HG03520 (cell line): ENCODE measurements at regions not wholly inside any gene's neighbourhood (a gene's known extent, or its start where the extent isn't known, plus 50 kb on each side); places are given as distances from the start of the nearest gene placed in this dataset.
"Not testable (repeated sequence)": the region's sequence is repeated elsewhere in the genome, so short reads cannot be mapped to it uniquely, and the experiment has no call there.

Experiments
- ATAC-seq: cut with Tn5 transposase; IDR thresholded peaks from one replicate; pipeline ENCODE4 v1.9.1; 2021; ENCODE audit warnings: mild to moderate bottlenecking, moderate library complexity; ENCODE audit not compliant: unreplicated experiment

- peak; percentile 31 for ATAC-seq
Observed at GRCh38 chr11:37502202-37502601, 904.2 kb upstream of the RAG2 start.

DNA sequence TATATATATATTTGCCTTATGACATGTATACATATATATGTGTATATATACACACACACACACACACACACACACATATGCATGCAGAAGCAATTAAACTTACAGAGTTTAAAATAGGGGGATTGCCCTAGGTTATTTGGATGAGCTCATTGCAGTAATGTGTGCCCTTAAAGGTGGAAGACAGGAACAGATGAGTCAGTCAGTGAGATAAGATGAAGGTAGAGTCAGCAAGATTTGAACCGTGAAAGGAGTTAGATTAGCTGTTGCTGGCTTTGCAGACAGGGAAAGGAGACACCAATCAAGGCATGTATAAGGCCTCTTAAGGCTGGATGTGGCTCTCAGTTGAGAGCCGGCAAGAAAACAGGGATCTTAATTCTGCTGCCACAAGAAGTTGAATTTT is 902.4 kb upstream of the RAG2 start:
- ATAC-seq: no peak

DNA sequence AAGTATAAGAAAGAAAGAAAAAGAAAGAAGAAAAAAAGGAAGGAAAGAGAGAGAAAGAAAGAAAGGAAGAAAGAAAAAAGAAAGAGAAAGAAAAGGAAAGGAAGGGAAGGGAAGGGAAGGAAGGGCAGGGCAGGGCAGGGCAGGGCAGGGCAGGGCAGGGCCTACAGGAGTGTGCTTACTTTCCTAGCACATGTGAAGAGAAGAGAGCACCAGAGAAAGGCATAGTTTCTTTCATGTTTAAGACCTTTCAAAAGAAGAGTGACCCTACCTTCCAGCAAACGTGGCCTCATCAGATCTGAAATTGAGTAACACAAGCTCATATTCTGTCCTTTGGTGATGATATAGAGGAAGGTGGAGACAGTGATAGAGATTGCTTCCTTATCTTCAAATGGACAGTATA is 899.3 kb upstream of the RAG2 start:
- no peak for ATAC-seq

DNA sequence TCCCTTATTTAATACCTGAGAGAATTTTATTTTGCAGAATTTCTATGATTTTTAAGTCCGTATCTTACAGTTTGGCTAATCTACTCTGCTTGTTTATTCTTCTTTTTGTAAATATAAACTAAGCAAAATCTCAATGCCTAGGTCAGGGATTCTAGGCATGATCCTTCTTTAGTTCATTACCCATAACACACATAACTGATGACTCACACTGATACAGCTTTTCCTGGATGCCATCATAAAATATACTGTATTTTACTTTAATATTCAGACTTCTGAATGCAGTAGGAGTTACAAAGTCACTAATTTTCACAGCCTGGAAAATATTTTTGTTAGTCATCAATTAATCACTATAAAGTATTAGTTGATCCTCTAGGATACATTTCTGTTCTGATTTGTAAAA is 898.2 kb upstream of the RAG2 start:
- no peak for ATAC-seq

- no peak for ATAC-seq
Observed at GRCh38 chr11:37484298-37484697, 886.3 kb upstream of the RAG2 start.

- ATAC-seq: no peak
Observed at GRCh38 chr11:37483761-37484160, 885.7 kb upstream of the RAG2 start.

DNA sequence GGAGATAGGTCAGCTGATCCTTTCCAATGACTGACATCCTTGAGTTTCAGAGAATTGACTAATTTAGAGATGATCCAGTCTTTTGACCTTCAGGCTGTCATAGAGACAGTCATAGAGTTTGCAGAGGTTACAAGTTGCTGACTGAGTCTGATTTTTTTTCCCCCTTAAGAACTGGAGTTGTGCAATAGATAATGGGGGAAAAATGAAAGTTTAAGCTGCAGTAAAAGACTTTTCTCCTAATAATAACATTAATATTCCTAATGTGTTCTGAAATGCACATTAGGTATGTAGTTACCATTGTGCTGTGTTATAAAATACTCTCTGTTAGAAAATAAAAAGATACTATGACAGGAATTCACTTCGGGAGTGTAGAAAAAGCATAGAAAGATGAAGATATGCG is 876.9 kb upstream of the RAG2 start:
- ATAC-seq: no peak

- no peak for ATAC-seq
Observed at GRCh38 chr11:37468344-37468743, 870.3 kb upstream of the RAG2 start.

DNA sequence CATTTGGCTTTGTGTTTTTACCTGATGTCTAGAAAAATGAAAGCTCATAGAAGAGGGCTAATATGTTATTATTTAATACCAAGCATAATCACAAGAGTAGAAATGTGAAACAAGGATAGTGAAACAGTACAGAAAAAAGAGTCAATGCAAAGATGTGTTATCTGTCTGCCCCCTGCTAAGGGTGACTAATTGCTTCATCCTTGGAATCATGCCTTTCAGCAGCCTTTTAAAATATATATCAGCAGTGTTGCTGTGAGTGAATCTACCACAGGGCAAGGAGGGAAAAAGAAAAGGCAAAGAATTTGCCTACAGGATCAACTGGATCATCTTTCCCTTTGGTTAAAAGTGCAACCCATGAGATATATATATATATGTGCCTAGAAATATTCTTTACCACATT is 867.2 kb upstream of the RAG2 start:
- ATAC-seq: no peak

GRCh38 chr11:37459456-37459855 is 861.4 kb upstream of the RAG2 start:
- ATAC-seq: no peak

DNA sequence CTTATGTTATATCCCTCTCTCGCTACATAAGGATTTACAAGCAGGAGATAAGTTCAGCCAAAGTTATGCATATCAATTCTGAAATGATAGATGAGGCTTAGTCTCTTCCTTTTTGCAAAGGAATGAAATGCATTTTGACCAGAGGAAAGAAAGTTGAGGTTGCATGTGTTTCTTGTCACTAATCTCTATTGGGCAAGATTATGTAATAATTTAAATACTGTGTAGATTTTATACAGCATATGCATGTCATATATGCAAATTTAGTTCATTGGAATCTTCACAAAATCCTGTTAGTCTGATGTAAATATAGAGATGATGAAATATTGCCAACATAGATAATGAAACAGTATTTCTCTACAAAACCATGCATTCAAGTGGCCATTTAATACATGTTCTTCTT is 858.7 kb upstream of the RAG2 start:
- ATAC-seq: no peak

GRCh38 chr11:37451903-37452302 is 853.9 kb upstream of the RAG2 start:
- ATAC-seq: no peak

- ATAC-seq: peak; percentile 80
Observed at GRCh38 chr11:37450613-37451012, 852.6 kb upstream of the RAG2 start.

DNA sequence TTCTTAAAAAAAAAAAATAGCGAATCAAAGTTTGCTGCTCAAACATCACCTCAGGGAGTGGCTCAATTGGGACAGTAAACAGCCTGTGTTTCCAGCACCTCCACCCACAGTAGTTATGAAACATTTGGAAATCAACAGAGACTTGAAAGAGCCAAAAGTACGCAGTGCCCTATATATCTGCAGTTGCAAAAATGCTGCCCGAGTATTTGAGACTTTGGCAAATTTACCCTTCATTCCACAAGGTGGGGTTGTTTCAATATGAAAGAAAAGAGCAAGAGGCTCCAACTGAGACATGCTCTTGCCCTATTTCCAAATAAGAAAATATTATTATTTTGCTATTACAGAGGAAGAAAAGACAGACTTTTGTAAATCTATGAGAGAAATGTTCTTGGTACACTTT is 851.1 kb upstream of the RAG2 start:
- ATAC-seq: no peak

DNA sequence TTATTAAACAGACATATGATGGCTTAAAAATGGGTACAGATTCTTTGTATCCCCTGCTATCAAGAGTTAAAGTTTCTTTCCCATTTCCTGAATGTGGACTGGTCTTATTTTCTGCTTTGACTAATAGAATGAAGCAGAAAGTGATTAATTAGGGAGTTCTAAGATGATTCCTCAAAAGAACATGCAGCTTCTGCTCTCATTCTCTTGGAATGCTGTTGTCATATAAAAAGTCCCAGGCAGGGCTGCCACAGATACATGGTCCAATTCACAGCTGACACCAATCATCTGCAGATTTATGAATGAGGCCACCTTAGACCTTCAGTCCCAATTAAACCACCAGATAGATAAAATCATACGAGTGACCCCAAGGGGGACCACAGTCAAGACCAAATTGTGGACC is 844.5 kb upstream of the RAG2 start:
- no peak for ATAC-seq

DNA sequence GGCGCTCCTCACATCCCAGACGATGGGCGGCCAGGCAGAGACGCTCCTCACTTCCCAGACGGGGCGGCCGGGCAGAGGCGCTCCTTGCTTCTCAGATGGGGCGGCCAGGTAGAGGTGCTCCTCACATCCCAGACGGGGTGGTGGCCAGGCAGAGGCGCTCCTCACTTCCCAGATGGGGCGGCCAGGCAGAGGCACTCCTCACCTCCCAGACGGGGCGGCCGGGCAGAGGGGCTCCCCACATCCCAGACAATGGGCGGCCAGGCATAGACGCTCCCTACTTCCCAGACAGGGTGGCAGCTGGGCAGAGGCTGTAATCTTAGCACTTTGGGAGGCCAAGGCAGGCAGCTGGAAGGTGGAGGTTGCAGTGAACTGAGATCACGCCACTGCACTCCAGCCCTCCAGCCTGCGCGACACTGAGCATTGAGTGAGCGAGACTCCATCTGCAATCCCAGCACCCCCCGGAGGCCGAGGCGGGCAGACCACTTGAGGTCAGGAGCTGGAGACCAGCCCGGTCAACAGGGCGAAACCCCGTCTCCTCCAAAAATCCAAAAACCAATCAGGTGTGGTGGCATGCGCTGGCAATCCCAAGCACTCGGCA is 833.7 kb upstream of the RAG2 start:
- not testable (repeated sequence) for ATAC-seq

DNA sequence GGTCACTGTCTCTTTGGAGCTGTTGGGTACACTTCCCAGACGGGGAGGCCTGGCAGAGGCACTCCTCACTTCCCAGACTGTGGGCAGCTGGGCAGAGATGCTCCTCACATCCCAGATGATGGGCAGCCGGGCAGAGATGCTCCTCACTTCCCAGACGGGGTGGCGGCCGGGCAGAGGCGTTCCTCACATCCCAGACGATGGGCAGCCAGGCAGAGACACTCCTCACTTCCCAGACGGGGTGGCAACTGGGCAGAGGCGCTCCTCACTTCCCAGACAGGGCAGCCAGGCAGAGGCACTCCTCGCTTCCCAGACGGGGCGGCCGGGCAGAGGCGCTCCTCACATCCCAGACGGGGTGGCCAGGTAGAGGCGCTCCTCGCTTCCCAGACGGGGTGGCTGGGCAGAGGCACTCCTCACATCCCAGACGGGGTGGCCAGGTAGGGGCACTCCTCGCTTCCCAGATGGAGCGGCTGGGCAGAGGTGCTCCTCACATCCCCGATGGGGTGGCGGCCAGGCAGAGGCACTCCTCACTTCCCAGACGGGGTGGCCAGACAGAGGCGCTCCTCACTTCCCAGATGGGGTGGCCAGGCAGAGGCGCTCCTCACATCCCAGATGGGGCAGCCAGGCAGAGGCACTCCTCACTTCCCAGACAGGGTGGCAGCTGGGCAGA is 833.1 kb upstream of the RAG2 start:
- not testable (repeated sequence) for ATAC-seq

GRCh38 chr11:37422511-37422910 is 824.5 kb upstream of the RAG2 start:
- no peak for ATAC-seq

- ATAC-seq: no peak
Observed at GRCh38 chr11:37411289-37411688, 813.3 kb upstream of the RAG2 start.

DNA sequence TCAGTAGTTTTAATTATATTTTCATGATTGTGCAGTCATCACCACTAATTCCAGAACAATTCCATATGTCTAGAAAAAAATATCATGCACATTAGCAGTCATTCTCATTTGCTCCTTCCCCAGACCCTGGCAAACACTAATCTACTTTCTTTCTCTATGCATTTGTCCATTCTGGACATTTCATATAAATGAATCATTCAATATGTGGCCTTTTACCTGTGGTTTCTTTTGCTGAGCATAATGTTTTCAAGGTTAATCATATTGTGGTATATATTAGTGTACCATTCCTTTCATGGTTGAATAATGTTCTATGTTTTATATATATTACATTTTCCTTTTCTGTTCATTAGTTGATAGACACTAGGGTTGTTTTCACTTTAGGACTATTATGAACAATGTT is 811.1 kb upstream of the RAG2 start:
- ATAC-seq: no peak

- ATAC-seq: no peak
Observed at GRCh38 chr11:37407461-37407860, 809.4 kb upstream of the RAG2 start.

GRCh38 chr11:37406651-37407050 is 808.6 kb upstream of the RAG2 start:
- ATAC-seq: no peak

GRCh38 chr11:37404231-37404630 is 806.2 kb upstream of the RAG2 start:
- no peak for ATAC-seq
